ENCODE measurements at regions not wholly inside any gene's neighbourhood (a gene's known extent, or its start where the extent isn't known, plus 50 kb on each side); places are given as distances from the start of the nearest gene placed in this dataset.

- Histone ChIP-seq H3K27ac (no peak overlapping the region), H3K9me3 (no peaks in the 10 kb centered on the region), H3K4me3 (no peak overlapping the region), H3K27me3 (no peaks in the 10 kb centered on the region), H3K36me3 (no peaks in the 10 kb centered on the region), H3K4me1 (peaks cover 0 to 2% (median 0%) of the 10 kb centered on the region in 4 donors)
- no peak for TF ChIP-seq POLR2A (IDR thresholded peaks at IDR 0.05)
- no peak for TF ChIP-seq POLR2AphosphoS5 (IDR thresholded peaks at IDR 0.05)
- TF ChIP-seq CTCF (IDR thresholded peaks at IDR 0.05) = no peak
- TF ChIP-seq EP300 (IDR thresholded peaks at IDR 0.05) = no peak
- intact Hi-C loops (cut with DNase I) = no loop called here
- DNase-seq = no peak
- WGBS, 2 donors = 91 to 96% methylated on average over 2 of the region's 2 CpGs
These were observed 452.0 kb downstream of the ARL4A start for GRCh38 chr7:13139436-13139835.

- Histone ChIP-seq H3K9me3 (peaks cover 0 to 2% (median 0%) of the 10 kb centered on the region in 4 donors), H3K36me3 (no peaks in the 10 kb centered on the region), H3K27me3 (no peaks in the 10 kb centered on the region), H3K4me1 (peaks cover 0 to 10% (median 0%) of the 10 kb centered on the region in 4 donors), H3K4me3 (no peak overlapping the region), H3K27ac (no peak overlapping the region)
- DNase-seq = no peak
- 59 to 66% methylated on average over 4 of the region's 4 CpGs for WGBS, 2 donors
- intact Hi-C loops (cut with DNase I) = no loop called here
- TF ChIP-seq POLR2A (IDR thresholded peaks at IDR 0.05) (no peak), EP300 (IDR thresholded peaks at IDR 0.05) (no peak)
These were observed 457.2 kb downstream of the ARL4A start for GRCh38 chr7:13144673-13145072.

GRCh38 chr7:13148548-13148947, 461.1 kb downstream of the ARL4A start:
- Histone ChIP-seq H3K27me3 (no peaks in the 10 kb centered on the region), H3K27ac (no peak overlapping the region), H3K36me3 (no peaks in the 10 kb centered on the region), H3K4me3 (no peak overlapping the region), H3K9me3 (peaks cover 0 to 2% (median 0%) of the 10 kb centered on the region in 4 donors), H3K4me1 (peaks cover 0 to 10% (median 0%) of the 10 kb centered on the region in 4 donors)
- TF ChIP-seq EP300 (IDR thresholded peaks at IDR 0.05) (no peak), POLR2A (IDR thresholded peaks at IDR 0.05) (no peak), POLR2AphosphoS5 (IDR thresholded peaks at IDR 0.05) (no peak), CTCF (IDR thresholded peaks at IDR 0.05) (no peak)
- intact Hi-C loops (cut with DNase I) = no loop called here
- no peak for DNase-seq
- WGBS, 2 donors = 48 to 58% methylated on average over 1 of the region's 1 CpG

GRCh38 chr7:13151978-13152377, 464.5 kb downstream of the ARL4A start:
- Histone ChIP-seq H3K27ac (no peak overlapping the region), H3K4me3 (no peak overlapping the region), H3K27me3 (no peaks in the 10 kb centered on the region), H3K4me1 (no peaks in the 10 kb centered on the region), H3K9me3 (no peaks in the 10 kb centered on the region), H3K36me3 (no peaks in the 10 kb centered on the region)
- 91 to 100% methylated on average over 1 of the region's 1 CpG for WGBS, 2 donors
- DNase-seq = no peak
- TF ChIP-seq POLR2AphosphoS5 (IDR thresholded peaks at IDR 0.05) (no peak), CTCF (IDR thresholded peaks at IDR 0.05) (no peak), EP300 (IDR thresholded peaks at IDR 0.05) (no peak), POLR2A (IDR thresholded peaks at IDR 0.05) (no peak)
- intact Hi-C loops (cut with DNase I) = no loop called here

GRCh38 chr7:13152755-13153154, 465.3 kb downstream of the ARL4A start:
- no peak for DNase-seq
- Histone ChIP-seq H3K27me3 (no peaks in the 10 kb centered on the region), H3K4me1 (no peaks in the 10 kb centered on the region), H3K4me3 (no peak overlapping the region), H3K27ac (no peak overlapping the region), H3K36me3 (no peaks in the 10 kb centered on the region), H3K9me3 (no peaks in the 10 kb centered on the region)
- TF ChIP-seq EP300 (IDR thresholded peaks at IDR 0.05) (no peak), POLR2A (IDR thresholded peaks at IDR 0.05) (no peak), POLR2AphosphoS5 (IDR thresholded peaks at IDR 0.05) (no peak), CTCF (IDR thresholded peaks at IDR 0.05) (no peak)
- intact Hi-C loops (cut with DNase I) = no loop called here

Data from sigmoid colon (tissue), 6 donors.